SH-SY5Y (cell line): ENCODE measurements at regions not wholly inside any gene's neighbourhood (a gene's known extent, or its start where the extent isn't known, plus 50 kb on each side); places are given as distances from the start of the nearest gene placed in this dataset.

Source experiments
- GATA2 ChIP-seq: IDR thresholded peaks from 2 replicates; pipeline ENCODE4 v1.6.1; 2011; ENCODE audit warnings: mild to moderate bottlenecking, low read depth, low read length
- GATA3 ChIP-seq: IDR thresholded peaks from 2 replicates; pipeline ENCODE4 v1.6.1; 2011; ENCODE audit warnings: low read depth, mild to moderate bottlenecking, low read length, moderate library complexity

DNA sequence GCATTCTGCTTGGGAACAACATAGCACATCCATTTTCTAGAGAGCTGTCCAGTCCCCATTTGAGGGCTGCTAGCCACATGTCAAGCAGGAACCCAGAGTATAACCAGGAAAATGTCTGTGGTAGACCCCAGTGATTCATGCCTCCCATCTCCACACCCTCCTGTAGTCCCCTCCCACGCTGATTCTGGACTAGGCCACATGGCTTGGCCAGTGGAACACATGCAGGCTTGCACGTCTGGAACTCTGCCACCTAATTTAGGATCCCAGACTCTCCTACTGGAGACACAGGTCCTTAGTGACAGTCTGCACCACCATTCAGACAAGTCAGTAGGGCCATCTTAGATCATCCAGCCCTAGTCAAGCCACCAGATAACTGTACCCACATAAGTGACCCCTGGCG lies 149.8 kb downstream of the ZIC5 start:
- TF ChIP-seq GATA2 (no peak), GATA3 (no peak)
